NCI-H2196 (cell line): ENCODE measurements at regions not wholly inside any gene's neighbourhood (a gene's known extent, or its start where the extent isn't known, plus 50 kb on each side); places are given as distances from the start of the nearest gene placed in this dataset.

Experiments used
- DNase-seq: peaks from one replicate; lab custom pipeline; 2025; ENCODE audit not compliant: unreplicated experiment; lab: John Stamatoyannopoulos, UW

- DNase-seq, result no peak
Measured at GRCh38 chr11:112581747-112582146, 321.1 kb upstream of the PLET1 start.

DNA sequence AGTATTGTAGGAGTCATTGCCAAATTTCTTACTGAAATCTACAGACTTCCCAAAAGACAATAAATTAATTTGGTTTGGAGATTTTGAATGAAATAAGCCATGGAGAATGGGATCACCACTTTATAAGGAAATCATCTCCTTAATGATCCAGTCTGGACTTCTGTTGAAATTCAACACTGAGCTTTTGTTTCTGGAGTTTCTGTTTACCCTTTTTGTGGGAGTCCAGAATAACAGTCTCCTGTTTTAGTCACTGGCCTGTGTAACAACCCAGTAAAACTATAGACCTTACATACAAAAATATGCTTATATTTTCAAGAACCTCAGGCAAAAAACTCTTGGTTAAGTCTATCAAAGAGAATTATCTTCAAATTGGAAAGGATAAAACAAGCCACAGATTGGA, 321.7 kb upstream of the PLET1 start:
- no peak for DNase-seq

DNA sequence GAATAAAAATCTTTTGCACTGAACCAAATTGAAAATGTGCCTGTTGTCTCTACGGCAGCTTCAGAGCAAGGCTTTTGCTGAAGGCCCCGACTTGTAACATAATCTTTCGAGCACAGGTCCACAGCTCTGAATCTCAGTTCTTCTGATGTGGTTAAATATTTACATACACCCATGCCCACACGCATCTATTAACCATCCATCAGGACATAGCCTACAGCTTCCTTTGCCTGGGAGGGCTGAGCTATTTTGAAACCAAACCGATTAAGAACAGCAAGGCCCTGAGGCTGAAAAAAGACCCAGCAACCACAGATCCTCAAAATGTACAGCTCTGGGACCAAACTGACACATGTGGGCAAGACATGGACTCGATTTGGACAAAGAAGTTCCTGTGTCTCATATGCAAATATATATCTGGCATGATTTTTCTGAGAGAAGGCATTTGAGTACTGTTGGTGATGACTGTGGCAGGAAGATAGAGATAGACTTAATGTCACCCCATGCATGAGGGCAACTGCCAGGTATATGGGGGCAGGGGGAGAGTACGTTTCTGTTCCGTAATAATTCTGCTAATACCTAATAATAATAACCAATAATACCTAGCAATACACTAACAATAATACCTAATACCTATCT, 322.7 kb upstream of the PLET1 start:
- no peak for DNase-seq

GRCh38 chr11:112584672-112585071, 324.0 kb upstream of the PLET1 start:
- DNase-seq, result peak; percentile 8

DNA sequence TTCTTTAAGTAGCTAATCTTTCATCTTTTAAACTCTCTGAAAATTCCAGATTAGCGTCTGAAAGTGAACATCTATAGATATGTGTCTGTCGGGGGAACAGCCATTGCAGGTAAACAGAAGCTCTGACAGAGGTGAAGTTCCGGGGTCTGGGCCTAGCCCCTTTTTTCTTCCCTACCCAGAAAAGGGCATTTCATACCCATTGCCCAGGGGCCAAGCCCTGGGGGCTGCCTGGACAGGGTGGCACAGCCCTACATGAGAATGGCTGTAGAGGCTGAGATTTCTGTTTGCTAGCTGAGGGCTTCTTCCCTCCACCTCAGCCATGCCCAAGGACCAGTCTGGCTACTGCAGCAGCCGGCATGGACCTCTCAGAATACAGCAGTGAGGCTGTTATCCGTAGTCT, 327.0 kb upstream of the PLET1 start:
- no peak for DNase-seq

DNA sequence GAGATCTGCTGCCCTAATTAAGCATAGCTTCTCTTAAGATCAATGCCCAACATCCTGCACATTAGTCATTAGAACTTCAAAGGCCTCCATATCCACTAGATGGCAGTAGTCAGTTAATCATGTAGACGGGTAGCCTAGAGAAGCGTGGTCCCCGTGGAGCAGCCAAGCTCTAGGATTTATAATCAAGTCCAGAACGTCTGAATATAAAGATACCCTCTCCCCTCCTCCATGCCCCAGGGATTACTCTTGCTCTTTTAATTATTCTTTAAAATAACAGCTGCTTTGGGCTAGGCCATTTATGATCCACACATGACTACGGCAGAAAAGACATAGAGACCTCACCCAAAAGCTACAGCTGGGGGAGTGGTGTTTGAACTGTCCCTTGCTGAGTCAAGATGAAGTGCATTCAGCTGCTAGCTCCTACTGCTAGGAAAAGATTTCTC, 327.6 kb upstream of the PLET1 start:
- peak; percentile 92 for DNase-seq

DNA sequence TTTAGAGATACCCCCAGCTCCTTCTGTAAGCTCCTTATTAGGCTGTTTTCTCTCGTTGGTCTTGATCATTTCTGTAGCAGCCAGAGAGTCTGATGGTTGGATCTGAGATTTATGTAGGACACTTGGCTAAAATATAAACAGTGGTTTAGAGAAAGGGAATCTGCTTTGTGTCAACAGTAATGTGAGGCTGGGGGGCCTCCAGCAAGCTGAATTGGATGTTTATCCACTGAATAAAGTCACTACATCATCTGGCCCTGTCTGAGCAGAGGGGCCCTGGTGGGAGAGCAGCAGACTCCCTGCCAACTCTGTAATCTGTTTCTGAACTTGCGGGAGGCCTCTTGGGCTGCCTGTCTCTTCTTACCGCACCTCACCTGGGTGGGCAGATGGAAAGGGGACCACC, 328.5 kb upstream of the PLET1 start:
- DNase-seq, result no peak

GRCh38 chr11:112590764-112591163, 330.1 kb upstream of the PLET1 start:
- no peak for DNase-seq

GRCh38 chr11:112593440-112593839, 332.8 kb upstream of the PLET1 start:
- DNase-seq, result no peak

DNA sequence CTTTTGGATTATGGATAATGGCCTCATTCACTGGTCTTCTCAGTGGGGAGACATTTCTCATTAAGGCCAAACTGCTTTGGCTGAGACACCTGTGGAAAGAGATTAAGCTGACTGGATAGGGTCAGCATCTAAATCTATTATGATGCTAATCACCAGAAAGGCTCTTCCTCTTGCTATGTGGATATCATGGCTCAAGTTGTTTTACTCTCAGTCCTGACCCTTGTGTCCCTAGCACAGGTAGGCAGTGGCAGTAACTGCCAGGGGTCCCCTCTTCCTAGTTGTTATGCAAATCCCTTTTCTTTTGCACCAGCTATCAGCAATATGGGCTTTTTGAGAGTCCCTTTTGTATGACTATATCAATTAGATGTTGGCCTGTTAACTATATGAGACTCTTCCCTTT, 335.7 kb upstream of the PLET1 start:
- no peak for DNase-seq

- DNase-seq, result no peak
Measured at GRCh38 chr11:112597286-112597790, 336.7 kb upstream of the PLET1 start.

DNA sequence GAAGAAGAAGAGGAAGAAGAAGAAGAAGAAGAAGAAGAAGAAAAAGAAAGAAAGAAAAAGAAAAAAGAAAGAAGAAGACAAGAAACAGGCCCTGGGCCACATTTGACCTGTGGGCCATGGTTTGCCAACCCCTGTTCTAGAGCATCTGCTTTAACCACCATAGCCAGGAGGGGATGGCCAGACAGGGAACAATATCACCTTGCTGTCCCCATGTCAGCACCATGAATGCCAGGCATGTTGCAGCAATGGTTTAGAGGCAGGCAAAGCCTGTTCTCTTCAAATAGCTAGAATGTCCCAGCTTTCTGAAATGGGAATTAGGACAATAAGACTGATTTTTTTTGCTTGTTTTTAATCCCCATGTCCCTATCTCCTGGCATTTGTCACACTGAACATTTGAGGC, 338.6 kb upstream of the PLET1 start:
- no peak for DNase-seq

DNA sequence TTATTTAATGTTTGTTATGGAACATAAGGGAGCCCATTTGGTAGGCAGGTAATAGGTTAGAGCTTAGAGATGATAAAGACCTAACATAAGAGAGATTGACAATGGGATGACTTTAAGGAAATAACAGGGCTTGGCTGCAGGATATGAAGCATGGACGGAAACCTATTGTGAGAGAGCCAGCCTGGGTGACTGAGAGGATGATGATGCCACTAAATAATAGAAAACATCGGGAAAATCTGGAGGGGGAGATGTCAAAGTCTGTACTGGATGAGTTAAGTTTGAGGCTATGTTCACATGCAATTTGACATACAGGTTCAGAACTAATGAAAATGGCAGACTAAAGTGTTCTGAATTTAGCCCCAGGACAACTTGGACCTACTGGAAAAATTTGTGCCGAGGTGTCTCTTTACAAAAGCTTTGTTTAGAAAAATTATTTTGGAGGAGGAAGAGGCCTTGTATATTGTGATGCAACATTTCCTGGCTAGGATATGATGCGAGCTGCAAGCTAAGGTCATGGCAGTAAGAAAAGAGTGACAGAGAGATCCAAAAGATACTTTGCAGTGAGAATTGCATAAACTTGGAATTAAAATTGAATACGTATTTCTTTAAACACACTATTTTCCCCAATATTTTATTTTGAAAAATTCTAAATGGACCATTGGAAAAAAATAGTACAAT, 339.3 kb upstream of the PLET1 start:
- DNase-seq, result no peak

- DNase-seq, result no peak
Measured at GRCh38 chr11:112605093-112605666, 344.5 kb upstream of the PLET1 start.

DNA sequence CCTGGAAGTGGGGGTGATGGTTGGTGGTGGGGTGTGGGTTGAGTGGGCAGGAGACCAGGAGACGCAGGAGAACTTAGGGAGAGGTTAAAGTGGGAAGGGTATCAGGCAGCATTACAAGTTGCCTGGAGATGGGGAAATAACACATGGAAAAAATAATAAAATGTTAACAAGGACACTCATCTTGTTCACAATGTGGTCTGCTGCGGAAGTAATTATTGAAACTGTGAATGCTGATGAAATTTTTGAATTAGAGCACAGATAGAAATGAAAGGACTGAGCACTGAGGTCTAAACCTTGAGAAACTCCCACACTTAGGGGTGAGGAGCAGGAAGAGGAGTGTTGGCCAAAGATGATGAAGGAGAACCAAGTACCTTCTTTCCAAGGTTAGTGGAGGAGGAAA, 346.0 kb upstream of the PLET1 start:
- DNase-seq, result no peak

- no peak for DNase-seq
Measured at GRCh38 chr11:112608509-112608908, 347.8 kb upstream of the PLET1 start.

DNA sequence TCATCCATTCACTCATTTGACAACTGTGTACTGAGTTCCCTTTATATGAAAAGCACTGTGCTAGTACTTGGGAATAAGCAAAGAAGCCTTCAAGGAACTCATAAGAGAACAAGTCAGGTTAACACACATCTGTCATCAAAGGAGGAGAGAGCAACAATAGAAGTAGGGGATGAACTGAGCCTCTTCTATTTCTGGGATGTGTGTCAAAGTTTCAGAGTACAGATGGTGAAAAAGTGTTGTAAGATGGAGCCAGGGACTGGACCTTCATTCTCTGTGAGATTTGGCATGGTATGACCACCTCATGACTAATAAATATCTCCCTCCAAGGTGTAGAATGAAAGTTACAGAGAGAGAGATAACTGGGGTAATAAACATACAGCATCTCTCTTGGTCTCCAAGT, 349.8 kb upstream of the PLET1 start:
- no peak for DNase-seq

GRCh38 chr11:112610996-112611750, 350.0 kb upstream of the NCAM1 start:
- DNase-seq, result peak; percentile 41

DNA sequence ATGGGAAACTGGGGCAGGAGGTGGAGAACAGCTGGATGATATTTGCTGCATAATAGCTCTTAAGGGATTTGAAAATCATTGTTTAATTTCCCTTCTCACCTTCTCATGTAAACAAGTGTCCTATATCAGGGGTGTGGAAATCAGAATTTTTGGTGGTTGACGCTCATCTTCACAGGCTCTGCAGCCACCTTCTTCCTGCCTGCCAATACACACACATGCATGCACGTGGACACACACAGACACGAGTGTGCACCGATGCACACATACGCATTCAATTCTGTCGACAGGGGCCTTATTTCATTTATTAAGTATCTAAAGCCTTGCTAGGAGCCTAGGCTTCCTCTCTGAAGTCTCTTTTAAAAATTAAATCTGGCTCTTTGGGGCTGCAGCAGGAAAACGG, 349.4 kb upstream of the NCAM1 start:
- DNase-seq, result no peak

DNA sequence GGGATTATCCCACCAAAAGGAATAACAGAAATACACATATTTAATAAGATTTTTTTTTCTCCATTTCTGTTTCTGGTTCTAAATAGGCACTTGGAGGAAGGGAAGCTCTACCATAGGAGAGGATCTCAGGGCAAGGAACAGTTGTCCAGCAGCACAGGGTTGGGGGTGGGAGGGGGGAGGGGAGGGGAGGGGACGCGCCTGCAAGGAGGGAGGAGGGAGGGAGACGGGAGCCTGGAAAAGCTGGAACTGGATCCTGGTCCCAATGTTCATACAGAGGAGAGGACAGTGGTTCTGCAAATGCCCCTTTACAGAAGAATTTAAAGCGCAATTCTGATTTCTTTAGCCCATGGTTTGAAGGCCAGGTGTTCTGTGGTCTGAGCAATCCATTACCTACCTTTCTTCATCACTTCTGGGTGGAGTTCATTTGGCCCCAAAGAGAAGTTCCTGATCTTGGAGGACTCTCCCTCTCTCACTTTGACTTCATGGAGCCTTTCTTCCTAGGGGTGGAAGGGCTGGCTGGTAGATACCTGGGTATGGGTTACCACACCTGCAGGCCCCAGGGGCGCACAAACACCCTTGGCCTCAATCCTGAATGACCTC, 348.9 kb upstream of the NCAM1 start:
- peak; percentile 43 for DNase-seq
